ENCODE measurements at regions not wholly inside any gene's neighbourhood (a gene's known extent, or its start where the extent isn't known, plus 50 kb on each side); places are given as distances from the start of the nearest gene placed in this dataset.

DNA sequence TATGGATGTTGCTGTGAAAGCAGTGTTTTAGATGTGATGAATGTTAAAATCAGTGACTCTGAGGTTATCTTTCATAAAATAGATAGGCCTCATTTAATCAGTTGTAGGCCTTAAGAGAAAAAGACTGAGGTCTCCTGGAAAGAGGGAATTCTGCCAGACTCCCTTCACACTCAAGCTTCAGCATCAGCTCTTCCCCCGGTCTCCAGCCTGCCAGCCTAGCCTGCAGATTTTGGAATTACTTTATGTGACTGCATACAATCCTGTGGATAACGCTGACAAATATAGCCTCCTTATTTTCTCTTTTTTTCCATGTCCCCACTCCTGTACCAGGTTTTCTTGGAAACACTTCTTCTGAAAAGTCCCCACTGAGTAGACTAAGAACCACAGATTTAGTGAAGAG, 510.3 kb downstream of the GBE1 start:
- TF ChIP-seq EZH2 (IDR thresholded peaks at IDR 0.05; ENCODE audit: insufficient read depth, poor library complexity, severe bottlenecking), result no peak
- no peak for TF ChIP-seq EZH2phosphoT487 (IDR thresholded peaks at IDR 0.05; ENCODE audit: insufficient read depth, low read depth)
